ENCODE measurements at regions not wholly inside any gene's neighbourhood (a gene's known extent, or its start where the extent isn't known, plus 50 kb on each side); places are given as distances from the start of the nearest gene placed in this dataset.
"Not testable (repeated sequence)": the region's sequence is repeated elsewhere in the genome, so short reads cannot be mapped to it uniquely, and the experiment has no call there.

GRCh38 chr16:16934660-16935059 lies 536.1 kb downstream of the XYLT1 start:
- no peak overlapping the region for H3K27ac ChIP-seq (ENCODE audit: low read length)
- no peaks in the 10 kb centered on the region for H3K9me3 Mint-ChIP-seq
- 89% methylated on average over 7 of the region's 7 CpGs for WGBS (ENCODE audit: insufficient coverage)

GRCh38 chr16:16935909-16936308 lies 534.9 kb downstream of the XYLT1 start:
- DNase-seq; intact Hi-C loops (cut with micrococcal nuclease); H3K4me1 ChIP-seq (ENCODE audit: control insufficient read depth, insufficient read depth, low read length); H3K27me3 ChIP-seq (ENCODE audit: control insufficient read depth, insufficient read depth, low read length); H3K36me3 Mint-ChIP-seq; H3K27ac ChIP-seq (ENCODE audit: low read length); H3K9me3 Mint-ChIP-seq; ATAC-seq; H3K36me3 ChIP-seq (ENCODE audit: control insufficient read depth, insufficient read depth, low read length); H3K4me1 Mint-ChIP-seq; H3K27ac Mint-ChIP-seq; H3K9me3 ChIP-seq (ENCODE audit: control insufficient read depth, insufficient read depth, low read length); H3K4me3 ChIP-seq (ENCODE audit: low read length); H3K27me3 Mint-ChIP-seq (ENCODE audit: low read depth in 2 of 2); H3K4me3 Mint-ChIP-seq: not testable (repeated sequence)
- WGBS (ENCODE audit: insufficient coverage) = 95% methylated on average over 4 of the region's 4 CpGs

More at GRCh38 chr16:16934660-16935059, 536.1 kb downstream of the XYLT1 start:
- no peaks in the 10 kb centered on the region for H3K4me1 ChIP-seq (ENCODE audit: control insufficient read depth, insufficient read depth, low read length)
- Mint-ChIP-seq H3K4me3 (no peak overlapping the region), H3K36me3 (no peaks in the 10 kb centered on the region), H3K27me3 (ENCODE audit: low read depth in 2 of 2) (peaks cover 0 to 15% of the 10 kb centered on the region in 2 donors), H3K27ac (no peak overlapping the region), H3K4me1 (no peaks in the 10 kb centered on the region)
- no peaks in the 10 kb centered on the region for H3K9me3 ChIP-seq (ENCODE audit: control insufficient read depth, insufficient read depth, low read length)
- ATAC-seq = no peak
- H3K36me3 ChIP-seq (ENCODE audit: control insufficient read depth, insufficient read depth, low read length) = no peaks in the 10 kb centered on the region
- no peak for TF ChIP-seq CTCF (IDR thresholded peaks at IDR 0.05)
- no peak for DNase-seq
- H3K27me3 ChIP-seq (ENCODE audit: control insufficient read depth, insufficient read depth, low read length) = no peaks in the 10 kb centered on the region
- intact Hi-C loops (cut with micrococcal nuclease) = no loop called here
- H3K4me3 ChIP-seq (ENCODE audit: low read length) = no peak overlapping the region

- no peak for TF ChIP-seq CTCF (IDR thresholded peaks at IDR 0.05)
- Mint-ChIP-seq H3K27me3 (ENCODE audit: low read depth in 2 of 2) (peaks cover 10 to 15% of the 10 kb centered on the region in 2 donors), H3K27ac (no peak overlapping the region), H3K4me1 (peaks cover 0 to 5% of the 10 kb centered on the region in 2 donors), H3K9me3 (no peaks in the 10 kb centered on the region), H3K4me3 (no peak overlapping the region), H3K36me3 (no peaks in the 10 kb centered on the region)
- DNase-seq = no peak
- Histone ChIP-seq H3K4me1 (ENCODE audit: control insufficient read depth, insufficient read depth, low read length) (no peaks in the 10 kb centered on the region), H3K4me3 (ENCODE audit: low read length) (no peak overlapping the region), H3K27me3 (ENCODE audit: control insufficient read depth, insufficient read depth, low read length) (no peaks in the 10 kb centered on the region), H3K27ac (ENCODE audit: low read length) (no peak overlapping the region), H3K9me3 (ENCODE audit: control insufficient read depth, insufficient read depth, low read length) (no peaks in the 10 kb centered on the region), H3K36me3 (ENCODE audit: control insufficient read depth, insufficient read depth, low read length) (no peaks in the 10 kb centered on the region)
- WGBS (ENCODE audit: insufficient coverage) = 91% methylated on average over 1 of the region's 2 CpGs
- intact Hi-C loops (cut with micrococcal nuclease) = no loop called here
- no peak for ATAC-seq
These were observed 533.2 kb downstream of the XYLT1 start for GRCh38 chr16:16937576-16937975.

- TF ChIP-seq CTCF (IDR thresholded peaks at IDR 0.05) = no peak
- H3K27me3 ChIP-seq (ENCODE audit: control insufficient read depth, insufficient read depth, low read length) = no peaks in the 10 kb centered on the region
- H3K4me1 ChIP-seq (ENCODE audit: control insufficient read depth, insufficient read depth, low read length) = no peaks in the 10 kb centered on the region
- DNase-seq (no peak), ATAC-seq (no peak)
- H3K9me3 Mint-ChIP-seq = no peaks in the 10 kb centered on the region
- H3K9me3 ChIP-seq (ENCODE audit: control insufficient read depth, insufficient read depth, low read length) = no peaks in the 10 kb centered on the region
- no peaks in the 10 kb centered on the region for H3K36me3 ChIP-seq (ENCODE audit: control insufficient read depth, insufficient read depth, low read length)
- intact Hi-C loops (cut with micrococcal nuclease) = loop anchor here (1.0 kb wide), 1 partner anchor 12 kb away; no protein-coding TSS in a partner anchor
- H3K4me3 Mint-ChIP-seq = no peak overlapping the region
- H3K27ac ChIP-seq (ENCODE audit: low read length) = no peak overlapping the region
- H3K4me1 Mint-ChIP-seq = peaks cover 0 to 5% of the 10 kb centered on the region in 2 donors
- H3K4me3 ChIP-seq (ENCODE audit: low read length) = no peak overlapping the region
- WGBS (ENCODE audit: insufficient coverage) = 92% methylated on average over 4 of the region's 4 CpGs
- H3K27ac Mint-ChIP-seq = no peak overlapping the region
- no peaks in the 10 kb centered on the region for H3K36me3 Mint-ChIP-seq
- H3K27me3 Mint-ChIP-seq (ENCODE audit: low read depth in 2 of 2) = peaks cover 13 to 15% of the 10 kb centered on the region in 2 donors
These were observed 532.8 kb downstream of the XYLT1 start for GRCh38 chr16:16938009-16938408.

Data from natural killer cell (primary cell).